Endodermal cell (in vitro differentiated cells): ENCODE measurements at regions not wholly inside any gene's neighbourhood (a gene's known extent, or its start where the extent isn't known, plus 50 kb on each side); places are given as distances from the start of the nearest gene placed in this dataset.

Source experiments
- DNase-seq: peaks from one replicate; pipeline ENCODE4 v3.0.0-alpha.2; 2017
- H3K27ac ChIP-seq: 2 replicates; pipeline ENCODE4 v1.5.1; 2013; ENCODE audit warnings: mild to moderate bottlenecking, low read depth, low read length, moderate library complexity
- H3K27me3 ChIP-seq: 2 replicates; pipeline ENCODE4 v1.6.1; 2013; ENCODE audit warnings: mild to moderate bottlenecking, low read length, moderate library complexity; ENCODE audit not compliant: insufficient read depth, control insufficient read depth, poor library complexity, severe bottlenecking
- H3K36me3 ChIP-seq: 2 replicates; pipeline ENCODE4 v1.7.0; 2013; ENCODE audit warnings: mild to moderate bottlenecking, low read length, moderate library complexity; ENCODE audit not compliant: control insufficient read depth, insufficient read depth
- H3K4me1 ChIP-seq: one replicate; pipeline ENCODE4 v1.7.0; 2013; ENCODE audit warnings: low read length; ENCODE audit not compliant: control insufficient read depth, insufficient read depth
- H3K4me3 ChIP-seq: 2 replicates; pipeline ENCODE4 v1.5.1; 2013; ENCODE audit warnings: mild to moderate bottlenecking, low read length, moderate library complexity
- H3K9ac ChIP-seq: 2 replicates; pipeline ENCODE4 v1.6.1; 2013; ENCODE audit warnings: mild to moderate bottlenecking, low read length, moderate library complexity; ENCODE audit not compliant: poor library complexity, severe bottlenecking; ENCODE audit errors: extremely low read depth
- H3K9me3 ChIP-seq: 2 replicates; pipeline ENCODE4 v1.6.1; 2013; ENCODE audit warnings: mild to moderate bottlenecking, low read length, moderate library complexity; ENCODE audit not compliant: control insufficient read depth
- H3K27ac Mint-ChIP-seq: 2 replicates; pipeline ENCODE4 v1.8.0; 2020; ENCODE audit warnings: mixed read lengths
- H3K27me3 Mint-ChIP-seq: 2 replicates; pipeline ENCODE4 v1.8.0; 2021; ENCODE audit warnings: mild to moderate bottlenecking, mixed read lengths; ENCODE audit not compliant: insufficient read depth
- H3K36me3 Mint-ChIP-seq: 2 replicates; pipeline ENCODE4 v1.8.0; 2020; ENCODE audit warnings: low read depth, mixed read lengths
- H3K4me1 Mint-ChIP-seq: 2 replicates; pipeline ENCODE4 v1.8.0; 2020; ENCODE audit warnings: mixed read lengths
- H3K4me3 Mint-ChIP-seq: 2 replicates; pipeline ENCODE4 v1.8.0; 2020; ENCODE audit warnings: mild to moderate bottlenecking, moderate library complexity, mixed read lengths
- H3K9me3 Mint-ChIP-seq: 2 replicates; pipeline ENCODE4 v1.8.0; 2020; ENCODE audit warnings: mild to moderate bottlenecking, mixed read lengths
- WGBS, 2 experiments: methylation state at CpG; one replicate each; pipeline versions ENCODE4 v1.1.5 to v1.1.7; 2013; ENCODE audit warnings: missing lambda C conversion rate in 2 of 2, mixed read lengths in 1 of 2; ENCODE audit not compliant: insufficient coverage in 1 of 2, insufficient read length in 1 of 2; 5-methylcytosine and 5-hydroxymethylcytosine counted together
- TF ChIP-seq, protein P1 (sequence below): fragments of 200-600 bp; sonication (generic); conservative IDR thresholded peaks from 2 replicates; pipeline ENCODE4 v1.5.0; 2021; ENCODE audit warnings: antibody characterized with exemption, mild to moderate bottlenecking

DNA sequence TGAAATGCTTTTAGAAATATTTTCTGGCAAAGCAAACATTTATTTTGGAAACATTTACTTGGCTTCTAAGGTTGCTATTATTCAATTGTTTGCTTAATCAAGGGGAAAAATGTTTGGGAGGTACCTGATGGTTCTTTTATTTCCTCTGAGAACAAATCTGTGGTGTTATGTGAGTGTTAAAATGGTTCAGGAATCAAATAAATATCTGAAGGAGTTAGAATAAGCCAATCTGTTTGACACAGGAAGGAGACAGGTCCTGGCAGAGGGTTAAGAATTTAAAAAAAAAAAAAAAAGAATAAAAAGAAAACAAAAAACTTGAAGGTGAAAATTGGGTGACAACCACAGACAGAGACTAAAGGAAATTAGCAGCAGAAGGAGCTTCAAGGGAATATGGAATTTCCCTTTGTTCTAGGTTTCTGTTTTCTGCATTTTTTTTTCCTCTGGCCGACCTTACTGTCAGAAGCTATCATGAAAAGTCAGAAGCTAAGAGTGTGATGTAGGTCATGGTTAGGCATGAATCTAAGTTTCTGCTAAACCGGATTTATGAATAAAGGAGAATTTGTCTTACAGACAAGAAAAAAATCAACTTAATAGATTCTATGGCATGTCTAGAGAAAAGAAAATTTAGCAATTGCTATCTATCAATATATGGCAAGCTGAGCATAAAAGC is 78.6 kb upstream of the PNPLA4 start:
- H3K9me3 Mint-ChIP-seq: peaks cover 13% of the 10 kb centered on the region
- H3K27ac ChIP-seq: no peak overlapping the region
- H3K27me3 ChIP-seq: no peaks in the 10 kb centered on the region
- peaks cover 19% of the 10 kb centered on the region for H3K4me1 Mint-ChIP-seq
- no peaks in the 10 kb centered on the region for H3K4me1 ChIP-seq
- H3K36me3 ChIP-seq: no peaks in the 10 kb centered on the region
- no peak overlapping the region for H3K4me3 ChIP-seq
- no peaks in the 10 kb centered on the region for H3K27me3 Mint-ChIP-seq
- TF ChIP-seq, protein P1, sequence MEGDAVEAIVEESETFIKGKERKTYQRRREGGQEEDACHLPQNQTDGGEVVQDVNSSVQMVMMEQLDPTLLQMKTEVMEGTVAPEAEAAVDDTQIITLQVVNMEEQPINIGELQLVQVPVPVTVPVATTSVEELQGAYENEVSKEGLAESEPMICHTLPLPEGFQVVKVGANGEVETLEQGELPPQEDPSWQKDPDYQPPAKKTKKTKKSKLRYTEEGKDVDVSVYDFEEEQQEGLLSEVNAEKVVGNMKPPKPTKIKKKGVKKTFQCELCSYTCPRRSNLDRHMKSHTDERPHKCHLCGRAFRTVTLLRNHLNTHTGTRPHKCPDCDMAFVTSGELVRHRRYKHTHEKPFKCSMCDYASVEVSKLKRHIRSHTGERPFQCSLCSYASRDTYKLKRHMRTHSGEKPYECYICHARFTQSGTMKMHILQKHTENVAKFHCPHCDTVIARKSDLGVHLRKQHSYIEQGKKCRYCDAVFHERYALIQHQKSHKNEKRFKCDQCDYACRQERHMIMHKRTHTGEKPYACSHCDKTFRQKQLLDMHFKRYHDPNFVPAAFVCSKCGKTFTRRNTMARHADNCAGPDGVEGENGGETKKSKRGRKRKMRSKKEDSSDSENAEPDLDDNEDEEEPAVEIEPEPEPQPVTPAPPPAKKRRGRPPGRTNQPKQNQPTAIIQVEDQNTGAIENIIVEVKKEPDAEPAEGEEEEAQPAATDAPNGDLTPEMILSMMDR: no peak
- H3K9ac ChIP-seq: no peak overlapping the region
- no peaks in the 10 kb centered on the region for H3K36me3 Mint-ChIP-seq
- 100% methylated on average over 1 of the region's 2 CpGs; no CpG with 5 or more reads in 1 of the 2 experiments for WGBS, 2 experiments
- H3K9me3 ChIP-seq: no peaks in the 10 kb centered on the region
- H3K27ac Mint-ChIP-seq: peak overlapping the region; percentile 62
- no peak overlapping the region for H3K4me3 Mint-ChIP-seq
- no peak for DNase-seq

DNA sequence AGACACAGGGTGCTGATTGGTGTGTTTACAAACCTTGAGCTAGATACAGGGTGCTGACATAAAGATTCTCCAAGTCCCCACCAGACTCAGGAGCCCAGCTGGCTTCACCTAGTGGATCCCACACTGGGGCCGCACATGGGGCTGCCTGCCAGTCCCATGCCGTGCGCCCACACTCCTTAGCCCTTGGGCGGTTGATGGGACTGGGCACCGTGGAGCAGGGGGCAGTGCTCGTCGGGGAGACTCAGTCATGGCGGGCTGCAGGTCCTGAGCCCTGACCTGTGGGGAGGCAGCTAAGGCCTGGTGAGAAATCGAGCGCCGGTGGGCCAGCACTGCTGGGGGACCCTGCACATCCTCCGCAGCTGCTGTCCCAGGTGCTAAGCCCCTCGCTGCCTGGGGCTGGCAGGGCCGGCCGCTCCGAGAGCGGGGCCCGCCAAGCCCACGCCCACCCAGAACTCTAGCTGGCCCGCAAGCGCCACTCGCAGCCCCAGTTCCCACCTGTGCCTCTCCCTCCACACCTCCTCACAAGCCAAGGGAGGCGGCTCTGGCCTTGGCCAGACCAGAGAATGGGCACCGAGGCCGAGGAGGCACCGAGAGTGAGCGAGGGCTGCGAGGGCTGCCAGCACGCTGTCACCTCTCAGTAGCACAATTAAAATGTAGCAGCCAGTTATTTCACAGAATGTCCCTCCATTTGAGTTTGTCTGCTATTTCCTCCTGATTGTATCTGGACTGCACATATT is 76.1 kb upstream of the PNPLA4 start:
- H3K27ac Mint-ChIP-seq: no peak overlapping the region
- H3K4me1 Mint-ChIP-seq: peaks cover 16% of the 10 kb centered on the region
- H3K36me3 Mint-ChIP-seq: no peaks in the 10 kb centered on the region
- Histone ChIP-seq H3K4me3 (no peak overlapping the region), H3K27me3 (no peaks in the 10 kb centered on the region), H3K4me1 (no peaks in the 10 kb centered on the region), H3K9ac (no peak overlapping the region), H3K27ac (no peak overlapping the region), H3K9me3 (no peaks in the 10 kb centered on the region), H3K36me3 (no peaks in the 10 kb centered on the region)
- H3K4me3 Mint-ChIP-seq: no peak overlapping the region
- no peak for DNase-seq
- TF ChIP-seq, protein P1: no peak
- 99 to 100% methylated on average over 1 to 28 of the region's 29 CpGs for WGBS, 2 experiments
- no peaks in the 10 kb centered on the region for H3K27me3 Mint-ChIP-seq
- H3K9me3 Mint-ChIP-seq: peaks cover 20% of the 10 kb centered on the region

DNA sequence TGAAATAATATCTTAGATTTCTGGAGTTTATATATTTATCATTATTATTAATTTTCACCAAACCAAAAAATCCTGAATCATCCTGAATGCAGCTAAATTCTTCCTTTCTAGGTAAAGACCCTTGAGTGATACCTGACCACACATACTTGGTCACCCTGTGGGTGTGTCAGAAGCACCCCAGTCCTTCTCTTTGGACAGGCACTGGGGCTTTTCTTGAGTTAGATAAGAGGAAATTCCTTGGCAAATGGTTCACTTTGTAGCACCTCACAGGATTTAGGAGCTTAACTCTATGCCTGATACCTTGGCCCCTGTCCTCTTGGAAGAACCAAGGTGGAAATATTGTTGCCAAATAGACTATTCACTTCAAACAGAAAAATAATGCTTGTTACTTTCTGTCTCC is 69.6 kb upstream of the PNPLA4 start:
- H3K27me3 ChIP-seq: peaks cover 8% of the 10 kb centered on the region
- DNase-seq: no peak
- Mint-ChIP-seq H3K9me3 (peaks cover 7% of the 10 kb centered on the region), H3K27me3 (peaks cover 36% of the 10 kb centered on the region), H3K36me3 (no peaks in the 10 kb centered on the region), H3K4me1 (peaks cover 8% of the 10 kb centered on the region), H3K27ac (no peak overlapping the region), H3K4me3 (no peak overlapping the region)
- no peaks in the 10 kb centered on the region for H3K36me3 ChIP-seq
- H3K27ac ChIP-seq: no peak overlapping the region
- H3K4me3 ChIP-seq: no peak overlapping the region
- H3K9me3 ChIP-seq: no peaks in the 10 kb centered on the region
- TF ChIP-seq, protein P1: no peak
- no peaks in the 10 kb centered on the region for H3K4me1 ChIP-seq
- no peak overlapping the region for H3K9ac ChIP-seq
